OCI-LY3 (cell line): ENCODE measurements at regions not wholly inside any gene's neighbourhood (a gene's known extent, or its start where the extent isn't known, plus 50 kb on each side); places are given as distances from the start of the nearest gene placed in this dataset.

ENCODE experiments used
- H2AFZ ChIP-seq: fragments of 200-600, 300-600 bp; shearing (Covaris generic); 2 replicates; pipeline ENCODE4 v1.6.0; 2014; ENCODE audit warnings: antibody characterized with exemption, low read depth, low read length
- H3K27ac ChIP-seq: fragments of 200-600, 300-600 bp; sonication (generic); 2 replicates; pipeline ENCODE4 v1.5.1; 2014; ENCODE audit warnings: mild to moderate bottlenecking, low read length, moderate library complexity, mixed read lengths
- H3K27me3 ChIP-seq: fragments of 200-600, 300-600 bp; sonication (generic); 2 replicates; pipeline ENCODE4 v1.6.1; 2014; ENCODE audit warnings: low read depth, low read length, mixed read lengths
- H3K36me3 ChIP-seq: fragments of 200-600, 300-600 bp; sonication (generic); replicated peaks from 2 replicates; pipeline ENCODE3; 2014; ENCODE audit warnings: low read depth, low read length, mixed read lengths
- H3K4me1 ChIP-seq: fragments of 300-600, 200-600 bp; sonication (generic); 2 replicates; pipeline ENCODE4 v1.6.1; 2014; ENCODE audit warnings: low read length, mixed read lengths
- H3K4me2 ChIP-seq: fragments of 200-600, 300-600 bp; sonication (generic); 2 replicates; pipeline ENCODE4 v1.6.1; 2014; ENCODE audit warnings: low read length, mixed read lengths
- H3K4me3 ChIP-seq: fragments of 300-600, 200-600 bp; sonication (generic); 2 replicates; pipeline ENCODE4 v1.5.1; 2014; ENCODE audit warnings: antibody characterized with exemption, mild to moderate bottlenecking, low read length, moderate library complexity
- H3K79me2 ChIP-seq: fragments of 300-600, 200-600 bp; shearing (Covaris generic); 2 replicates; pipeline ENCODE4 v1.6.1; 2014; ENCODE audit warnings: mild to moderate bottlenecking, low read length, mixed read lengths
- H3K9ac ChIP-seq: fragments of 300-600, 200-600 bp; shearing (Covaris generic); 2 replicates; pipeline ENCODE4 v1.6.0; 2014; ENCODE audit warnings: mild to moderate bottlenecking, low read length, moderate library complexity
- H3K9me3 ChIP-seq: fragments of 200-600, 300-600 bp; shearing (Covaris generic); 2 replicates; pipeline ENCODE4 v1.6.1; 2014; ENCODE audit warnings: low read length, mixed read lengths; ENCODE audit not compliant: insufficient read depth
- H4K20me1 ChIP-seq: fragments of 200-600, 300-600 bp; sonication (generic); 2 replicates; pipeline ENCODE4 v1.6.1; 2016; ENCODE audit warnings: low read length, mixed read lengths; ENCODE audit not compliant: insufficient read depth
- EZH2phosphoT487 ChIP-seq: fragments of 200-600 bp; shearing (Covaris generic); IDR thresholded peaks from 2 replicates; pipeline ENCODE4 v1.6.1; 2018; ENCODE audit warnings: antibody characterized with exemption, mixed run types, low read depth
- TF ChIP-seq, protein P1 (sequence below): fragments of 200-600, 300-600 bp; sonication (generic); IDR thresholded peaks from 2 replicates; pipeline ENCODE4 v1.5.1; 2014; ENCODE audit warnings: antibody characterized with exemption, low read length, low read depth

DNA sequence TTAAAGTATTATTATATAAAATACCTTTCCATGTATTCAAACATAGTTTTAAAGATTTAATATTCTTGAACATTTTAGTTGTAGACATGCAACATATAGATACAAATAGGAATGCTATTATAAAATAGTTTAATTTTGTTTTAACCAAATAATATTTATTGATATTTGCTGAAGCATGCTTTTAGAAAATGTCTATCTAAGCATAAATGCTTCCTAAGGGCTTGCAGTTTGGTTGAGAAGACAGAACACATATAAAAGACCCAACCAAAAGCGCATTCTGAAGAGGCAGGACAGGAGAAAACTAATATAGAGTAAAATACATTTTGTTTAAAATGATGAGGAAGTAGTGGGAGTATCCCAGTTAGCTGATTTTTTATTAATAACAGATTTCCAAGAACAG lies 181.5 kb upstream of the ISL1 start:
- Histone ChIP-seq H3K9ac (no peak overlapping the region), H4K20me1 (no peaks in the 10 kb centered on the region), H2AFZ (no peak overlapping the region), H3K79me2 (no peaks in the 10 kb centered on the region), H3K36me3 (peaks cover 10% of the 10 kb centered on the region), H3K4me3 (no peak overlapping the region), H3K27me3 (no peaks in the 10 kb centered on the region), H3K9me3 (no peaks in the 10 kb centered on the region), H3K4me1 (peaks cover 48% of the 10 kb centered on the region), H3K4me2 (no peak overlapping the region), H3K27ac (no peak overlapping the region)
- no peak for TF ChIP-seq EZH2phosphoT487

DNA sequence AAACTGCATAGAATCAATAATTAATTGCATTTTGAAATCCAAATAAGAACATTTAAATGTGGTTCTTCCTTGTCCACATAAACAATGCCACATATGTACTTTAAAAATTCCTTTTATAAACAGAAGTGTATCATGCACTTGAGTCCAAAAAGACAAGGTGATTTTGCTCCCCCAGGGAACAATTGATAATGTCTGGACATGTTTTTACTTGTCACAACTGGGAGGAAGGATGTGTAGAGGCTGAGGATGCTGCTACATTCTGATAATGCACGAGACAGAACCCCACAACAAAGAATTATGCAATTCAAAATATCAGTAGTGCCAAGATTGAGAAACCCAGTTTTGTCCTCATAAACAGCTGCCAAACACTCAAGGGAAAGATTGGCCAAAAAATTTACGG lies 181.1 kb upstream of the ISL1 start:
- no peak overlapping the region for H3K4me3 ChIP-seq
- no peak overlapping the region for H3K27ac ChIP-seq
- peaks cover 45% of the 10 kb centered on the region for H3K4me1 ChIP-seq
- peaks cover 10% of the 10 kb centered on the region for H3K36me3 ChIP-seq
- no peak overlapping the region for H2AFZ ChIP-seq
- H3K4me2 ChIP-seq: no peak overlapping the region
- H3K27me3 ChIP-seq: no peaks in the 10 kb centered on the region
- no peaks in the 10 kb centered on the region for H3K9me3 ChIP-seq
- no peaks in the 10 kb centered on the region for H4K20me1 ChIP-seq
- no peak overlapping the region for H3K9ac ChIP-seq
- TF ChIP-seq EZH2phosphoT487: no peak
- TF ChIP-seq, protein P1, sequence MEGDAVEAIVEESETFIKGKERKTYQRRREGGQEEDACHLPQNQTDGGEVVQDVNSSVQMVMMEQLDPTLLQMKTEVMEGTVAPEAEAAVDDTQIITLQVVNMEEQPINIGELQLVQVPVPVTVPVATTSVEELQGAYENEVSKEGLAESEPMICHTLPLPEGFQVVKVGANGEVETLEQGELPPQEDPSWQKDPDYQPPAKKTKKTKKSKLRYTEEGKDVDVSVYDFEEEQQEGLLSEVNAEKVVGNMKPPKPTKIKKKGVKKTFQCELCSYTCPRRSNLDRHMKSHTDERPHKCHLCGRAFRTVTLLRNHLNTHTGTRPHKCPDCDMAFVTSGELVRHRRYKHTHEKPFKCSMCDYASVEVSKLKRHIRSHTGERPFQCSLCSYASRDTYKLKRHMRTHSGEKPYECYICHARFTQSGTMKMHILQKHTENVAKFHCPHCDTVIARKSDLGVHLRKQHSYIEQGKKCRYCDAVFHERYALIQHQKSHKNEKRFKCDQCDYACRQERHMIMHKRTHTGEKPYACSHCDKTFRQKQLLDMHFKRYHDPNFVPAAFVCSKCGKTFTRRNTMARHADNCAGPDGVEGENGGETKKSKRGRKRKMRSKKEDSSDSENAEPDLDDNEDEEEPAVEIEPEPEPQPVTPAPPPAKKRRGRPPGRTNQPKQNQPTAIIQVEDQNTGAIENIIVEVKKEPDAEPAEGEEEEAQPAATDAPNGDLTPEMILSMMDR: no peak
- no peaks in the 10 kb centered on the region for H3K79me2 ChIP-seq

DNA sequence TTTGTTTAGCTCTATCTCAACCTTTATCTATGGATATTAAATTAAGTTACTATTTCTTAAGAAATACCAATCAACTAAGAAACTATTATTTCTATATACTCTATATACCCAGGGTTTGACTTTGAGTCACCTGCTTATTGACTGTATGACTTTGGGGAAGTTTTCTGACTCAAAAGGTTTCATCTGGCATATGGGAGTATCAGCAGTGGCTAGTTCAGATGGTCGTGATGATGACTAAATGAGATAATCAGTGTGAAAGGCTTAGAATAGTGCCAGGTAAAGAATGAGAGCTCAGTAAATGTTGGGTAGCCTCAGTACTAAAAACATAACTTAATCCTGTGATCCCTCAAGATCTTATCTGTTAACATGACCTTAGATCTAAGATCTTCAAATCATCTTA lies 179.7 kb upstream of the ISL1 start:
- TF ChIP-seq, protein P1: no peak
- TF ChIP-seq EZH2phosphoT487: no peak
- Histone ChIP-seq H2AFZ (no peak overlapping the region), H3K27me3 (no peaks in the 10 kb centered on the region), H4K20me1 (no peaks in the 10 kb centered on the region), H3K27ac (peak overlapping the region; percentile 55), H3K4me3 (no peak overlapping the region), H3K9ac (no peak overlapping the region), H3K9me3 (no peaks in the 10 kb centered on the region), H3K79me2 (no peaks in the 10 kb centered on the region), H3K36me3 (peaks cover 10% of the 10 kb centered on the region), H3K4me2 (0 out of 2 replicates have a peak overlapping the region, but pooled peaks have one; percentile 8), H3K4me1 (peaks cover 31% of the 10 kb centered on the region)

DNA sequence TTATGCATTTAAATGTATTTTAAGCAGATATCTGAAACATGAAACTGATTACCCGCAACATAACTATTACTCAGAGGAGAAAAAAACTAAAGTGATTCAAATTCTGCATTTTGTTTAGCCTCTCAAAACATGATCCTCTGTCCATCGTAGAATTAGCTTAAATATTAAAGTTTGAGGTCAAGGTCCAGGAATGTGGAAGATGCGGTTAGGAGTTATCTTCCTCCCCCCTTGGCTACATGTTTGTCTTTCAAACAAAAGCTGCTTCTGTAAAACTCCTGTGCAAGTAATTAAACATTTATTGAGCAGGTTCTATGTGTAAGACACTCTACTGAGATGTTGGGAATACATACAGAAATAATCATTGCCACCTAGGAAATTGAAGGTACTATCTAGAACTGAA lies 175.0 kb upstream of the ISL1 start:
- Histone ChIP-seq H3K4me3 (no peak overlapping the region), H4K20me1 (no peaks in the 10 kb centered on the region)
- TF ChIP-seq, protein P1: no peak
- TF ChIP-seq EZH2phosphoT487: no peak

DNA sequence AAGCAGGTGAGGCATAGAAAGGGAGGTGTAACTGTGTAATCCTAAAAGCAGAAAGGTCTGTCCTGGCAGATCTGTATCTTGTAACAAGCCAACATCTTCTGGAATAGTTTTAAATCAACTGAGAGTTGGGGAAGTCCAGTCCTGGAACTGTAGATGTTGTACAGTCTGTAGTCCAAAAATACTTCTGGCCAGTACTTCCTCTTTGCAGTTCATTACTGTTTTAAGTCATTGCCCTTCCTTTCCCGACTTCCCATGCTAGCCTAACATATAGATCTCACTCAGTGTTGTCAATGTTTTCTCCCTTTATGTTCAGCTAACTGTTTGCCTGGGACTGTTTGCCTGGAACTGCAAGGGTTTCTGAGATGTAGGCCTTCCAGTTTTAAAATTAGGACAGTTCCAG lies 168.5 kb upstream of the ISL1 start:
- no peak for TF ChIP-seq EZH2phosphoT487
- TF ChIP-seq, protein P1: no peak
- Histone ChIP-seq H4K20me1 (no peaks in the 10 kb centered on the region), H3K27me3 (no peaks in the 10 kb centered on the region), H3K36me3 (no peaks in the 10 kb centered on the region), H3K4me3 (no peak overlapping the region), H3K9ac (no peak overlapping the region), H3K4me2 (no peak overlapping the region), H2AFZ (no peak overlapping the region; the same call in 1 of the 2 replicates), H3K4me1 (peaks cover 6% of the 10 kb centered on the region; the same call in 1 of the 2 replicates), H3K27ac (no peak overlapping the region), H3K79me2 (no peaks in the 10 kb centered on the region), H3K9me3 (no peaks in the 10 kb centered on the region)

More for the DNA sequence above, 175.0 kb upstream of the ISL1 start:
- H3K4me1 ChIP-seq: peaks cover 9% of the 10 kb centered on the region
- H3K9me3 ChIP-seq: no peaks in the 10 kb centered on the region
- H3K27me3 ChIP-seq: no peaks in the 10 kb centered on the region
- no peaks in the 10 kb centered on the region for H3K79me2 ChIP-seq
- H3K9ac ChIP-seq: no peak overlapping the region
- H3K27ac ChIP-seq: no peak overlapping the region
- peaks cover 3% of the 10 kb centered on the region for H3K36me3 ChIP-seq
- no peak overlapping the region for H3K4me2 ChIP-seq
- H2AFZ ChIP-seq: no peak overlapping the region
